ENCODE measurements at regions not wholly inside any gene's neighbourhood (a gene's known extent, or its start where the extent isn't known, plus 50 kb on each side); places are given as distances from the start of the nearest gene placed in this dataset.
"Not testable (repeated sequence)": the region's sequence is repeated elsewhere in the genome, so short reads cannot be mapped to it uniquely, and the experiment has no call there.

DNA sequence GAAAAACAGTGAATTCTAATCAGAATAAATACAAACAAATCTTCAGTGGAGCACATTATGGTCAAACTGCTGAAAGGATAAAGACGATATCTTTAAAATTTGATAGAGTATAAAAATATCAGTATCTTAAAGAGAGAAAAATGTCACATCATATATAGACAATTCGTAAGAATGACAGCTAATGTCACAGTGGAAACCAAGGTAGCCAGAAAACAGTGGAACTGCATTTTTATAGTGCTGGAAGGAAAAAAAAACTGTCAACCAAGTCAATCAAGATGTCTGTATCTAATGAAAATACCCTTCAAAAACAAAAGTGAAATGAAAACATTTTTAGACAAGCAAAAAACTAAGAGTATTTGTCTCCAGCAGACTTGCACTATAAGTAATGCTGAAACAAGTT, 73.4 kb upstream of the HMGXB4 start:
- DNase-seq (ENCODE audit: low read depth) = no peak

- no peak for DNase-seq (ENCODE audit: low read depth)
These were observed 70.8 kb upstream of the HMGXB4 start for GRCh38 chr22:35186492-35186891.

- not testable (repeated sequence) for DNase-seq (ENCODE audit: low read depth)
These were observed 68.4 kb upstream of the HMGXB4 start for GRCh38 chr22:35188930-35189329.

GRCh38 chr22:35189559-35189958, 67.7 kb upstream of the HMGXB4 start:
- DNase-seq (ENCODE audit: low read depth) = no peak

GRCh38 chr22:35191412-35191811, 65.9 kb upstream of the HMGXB4 start:
- DNase-seq (ENCODE audit: low read depth) = peak; percentile 90

DNA sequence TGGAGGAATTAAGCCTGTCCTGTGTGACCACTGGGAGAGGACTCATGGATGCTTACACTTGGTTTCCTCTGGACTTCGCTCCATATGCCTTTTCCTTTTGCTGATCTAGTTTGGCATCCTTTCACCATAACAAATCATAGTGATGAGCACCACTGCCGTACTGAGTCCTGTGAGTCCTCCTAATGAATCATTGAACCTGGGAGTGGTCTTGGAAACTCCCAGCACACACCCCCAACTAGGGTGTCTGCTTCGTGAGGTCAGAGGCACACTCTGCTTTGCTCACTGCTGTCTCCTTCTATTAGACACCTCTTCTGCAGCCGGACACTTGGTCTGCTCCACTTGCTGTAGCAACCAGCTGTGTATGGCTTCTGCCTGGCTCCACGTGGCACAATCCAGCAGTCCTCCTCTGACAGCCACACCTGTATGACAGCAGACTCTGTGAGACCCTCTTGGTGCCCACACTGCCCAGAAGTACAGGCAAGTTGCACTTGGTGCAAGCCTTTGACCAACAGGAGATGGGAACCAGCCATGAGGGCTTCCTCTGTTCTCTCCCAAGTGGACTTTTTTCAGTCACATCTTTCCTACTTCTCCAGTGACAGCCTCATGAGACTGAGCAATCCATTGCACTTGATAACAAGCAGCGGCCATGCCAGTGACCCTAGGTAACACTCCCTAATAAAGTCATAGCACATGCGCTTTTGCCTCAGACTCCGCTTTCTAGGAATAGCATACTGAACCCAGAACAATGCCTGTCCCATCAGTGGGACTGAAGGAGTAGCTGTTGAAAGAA, 65.0 kb upstream of the HMGXB4 start:
- peak; percentile 63 for DNase-seq (ENCODE audit: low read depth)

DNA sequence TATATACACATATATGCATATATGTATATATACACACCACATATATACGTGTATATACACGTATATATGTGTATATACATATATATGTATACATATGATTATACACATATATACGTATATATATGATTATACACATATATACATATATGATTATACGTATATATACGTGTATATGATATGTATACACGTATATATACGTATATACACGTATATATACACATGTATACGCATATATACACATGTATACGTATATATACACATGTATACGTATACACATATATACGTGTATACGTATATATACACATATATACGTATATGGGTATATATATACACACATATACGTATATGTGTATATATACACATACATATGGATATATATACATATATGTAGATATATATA, 62.1 kb upstream of the HMGXB4 start:
- DNase-seq (ENCODE audit: low read depth) = no peak

- no peak for DNase-seq (ENCODE audit: low read depth)
These were observed 61.5 kb upstream of the HMGXB4 start for GRCh38 chr22:35195821-35196220.

GRCh38 chr22:35197071-35197470, 60.2 kb upstream of the HMGXB4 start:
- DNase-seq (ENCODE audit: low read depth) = no peak

DNA sequence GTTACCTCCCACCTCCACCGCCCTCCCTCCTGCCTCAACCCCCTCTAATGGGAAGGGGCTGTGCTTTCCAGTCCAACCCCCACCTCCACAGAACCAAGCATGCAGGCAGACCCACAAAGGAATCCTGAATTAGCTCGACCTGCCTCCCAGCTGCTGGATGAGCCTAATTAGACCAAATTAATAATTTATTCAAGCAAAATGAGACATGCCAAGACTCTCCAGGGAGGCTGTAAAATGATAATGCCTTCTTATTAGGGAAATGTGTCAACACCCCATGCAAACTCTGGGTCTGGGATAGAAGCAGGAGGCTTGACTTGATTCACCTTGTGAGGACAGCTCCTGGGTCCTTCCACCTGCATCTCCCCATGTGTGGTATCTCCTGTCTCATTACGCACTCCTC, 59.4 kb upstream of the HMGXB4 start:
- DNase-seq (ENCODE audit: low read depth) = no peak

- DNase-seq (ENCODE audit: low read depth) = no peak
These were observed 58.6 kb upstream of the HMGXB4 start for GRCh38 chr22:35198738-35199137.

DNA sequence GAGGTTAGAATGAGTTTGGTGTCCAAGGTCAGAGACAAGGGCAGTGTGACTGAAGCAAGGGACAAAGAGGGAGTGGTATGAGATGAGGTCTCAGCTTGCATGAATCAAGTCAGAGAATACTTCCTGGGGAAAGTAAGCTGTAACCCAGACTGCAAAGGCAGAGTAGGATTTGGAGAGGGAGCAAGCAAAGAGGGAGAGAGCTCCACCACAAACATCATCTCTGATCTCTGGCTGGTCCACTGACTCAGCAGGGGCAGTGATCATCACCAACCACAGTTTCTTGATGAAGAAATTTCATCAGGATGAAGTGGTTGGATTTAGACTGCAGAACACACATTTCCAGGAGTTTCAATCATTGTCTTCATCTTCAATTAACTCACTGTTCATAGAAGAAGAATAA, 54.9 kb upstream of the HMGXB4 start:
- peak; percentile 15 for DNase-seq (ENCODE audit: low read depth)

GRCh38 chr22:35203583-35203982, 53.7 kb upstream of the HMGXB4 start:
- DNase-seq (ENCODE audit: low read depth) = no peak

DNA sequence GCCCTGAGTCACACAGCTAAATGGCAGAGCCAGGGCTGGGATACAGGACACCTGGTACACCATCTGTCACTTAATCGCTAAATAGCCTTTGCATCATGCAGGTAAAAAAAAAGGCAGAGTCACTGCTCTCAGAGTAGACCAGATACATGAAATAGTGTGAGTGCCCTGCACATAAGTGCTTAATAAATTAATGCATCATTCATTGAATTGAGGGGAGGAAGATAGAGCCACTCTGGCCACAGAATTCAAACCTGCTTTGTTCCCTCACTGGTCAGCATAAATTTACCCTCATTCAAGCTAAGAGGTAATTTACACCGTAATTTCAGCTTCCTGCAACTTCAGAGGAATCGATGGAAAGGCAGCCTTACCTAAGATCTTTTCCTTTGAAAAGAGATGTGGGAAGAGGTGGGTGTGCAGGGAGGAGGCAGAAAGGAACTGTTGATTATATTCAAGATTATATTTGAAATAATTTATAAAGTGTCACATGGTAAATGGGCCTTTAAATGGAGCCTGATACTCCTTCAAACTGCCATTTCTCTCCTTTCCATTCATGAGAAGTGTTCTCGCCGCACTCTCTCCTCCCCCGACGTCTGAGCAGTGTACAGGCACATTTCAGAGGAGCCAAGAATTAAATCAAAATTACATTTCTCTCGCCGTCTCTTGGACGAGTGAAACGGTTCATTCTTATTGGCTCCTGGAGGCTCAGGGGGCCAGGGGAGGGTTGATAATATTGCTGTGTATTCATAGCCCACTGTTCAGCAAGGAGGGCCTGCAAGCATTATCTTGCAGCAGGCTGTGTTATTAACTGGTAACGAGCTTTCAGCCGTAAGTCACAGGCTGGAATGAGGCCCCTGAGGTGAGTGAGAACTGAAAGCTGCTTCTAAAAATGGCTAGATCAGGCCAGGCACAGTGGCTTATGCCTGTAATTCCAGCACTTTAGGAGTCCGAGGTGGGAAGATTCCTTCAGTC, 52.2 kb upstream of the HMGXB4 start:
- DNase-seq (ENCODE audit: low read depth) = no peak

- DNase-seq (ENCODE audit: low read depth) = peak; percentile 25
These were observed 51.3 kb upstream of the HMGXB4 start for GRCh38 chr22:35205961-35206360.

- no peak for DNase-seq (ENCODE audit: low read depth)
These were observed 50.4 kb upstream of the HMGXB4 start for GRCh38 chr22:35206889-35207288.
